ENCODE measurements at regions not wholly inside any gene's neighbourhood (a gene's known extent, or its start where the extent isn't known, plus 50 kb on each side); places are given as distances from the start of the nearest gene placed in this dataset.
"Not testable (repeated sequence)": the region's sequence is repeated elsewhere in the genome, so short reads cannot be mapped to it uniquely, and the experiment has no call there.

DNA sequence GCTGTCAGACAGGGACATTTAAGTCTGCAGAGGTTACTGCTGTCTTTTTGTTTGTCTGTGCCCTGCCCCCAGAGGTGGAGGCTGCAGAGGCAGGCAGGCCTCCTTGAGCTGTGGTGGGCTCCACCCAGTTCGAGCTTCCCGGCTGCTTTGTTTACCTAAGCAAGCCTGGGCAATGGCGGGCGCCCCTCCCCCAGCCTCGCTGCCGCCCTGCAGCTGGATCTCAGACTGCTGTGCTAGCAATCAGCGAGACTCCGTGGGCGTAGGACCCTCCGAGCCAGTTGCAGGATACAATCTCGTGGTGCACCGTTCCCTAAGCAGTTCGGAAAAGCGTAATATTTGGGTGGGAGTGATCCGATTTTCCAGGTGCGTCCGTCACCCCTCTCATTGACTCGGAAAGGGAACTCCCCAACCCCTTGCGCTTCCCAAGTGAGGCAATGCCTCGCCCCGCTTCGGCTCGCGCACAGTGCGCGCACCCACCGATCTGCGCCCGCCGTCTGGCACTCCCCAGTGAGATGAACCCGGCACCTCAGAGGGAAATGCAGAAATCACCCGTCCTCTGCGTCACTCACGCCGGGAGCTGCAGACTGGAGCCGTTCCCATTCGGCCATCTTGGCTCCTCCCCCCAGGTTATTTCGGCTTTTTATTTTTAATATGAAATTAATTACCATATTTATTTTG, 217.8 kb upstream of the EPHA7 start:
- not testable (repeated sequence) for H3K27me3 ChIP-seq (ENCODE audit: control insufficient read depth, insufficient read depth, low read length); H3K4me3 ChIP-seq (ENCODE audit: low read length); H3K9ac ChIP-seq (ENCODE audit: low read depth, low read length); H3K4me1 ChIP-seq (ENCODE audit: control insufficient read depth, insufficient read depth, low read length); H3K36me3 ChIP-seq (ENCODE audit: insufficient read depth, low read length); H3K9me3 ChIP-seq (replicated peaks; ENCODE audit: low read length); H3K4me2 ChIP-seq (ENCODE audit: low read length)

DNA sequence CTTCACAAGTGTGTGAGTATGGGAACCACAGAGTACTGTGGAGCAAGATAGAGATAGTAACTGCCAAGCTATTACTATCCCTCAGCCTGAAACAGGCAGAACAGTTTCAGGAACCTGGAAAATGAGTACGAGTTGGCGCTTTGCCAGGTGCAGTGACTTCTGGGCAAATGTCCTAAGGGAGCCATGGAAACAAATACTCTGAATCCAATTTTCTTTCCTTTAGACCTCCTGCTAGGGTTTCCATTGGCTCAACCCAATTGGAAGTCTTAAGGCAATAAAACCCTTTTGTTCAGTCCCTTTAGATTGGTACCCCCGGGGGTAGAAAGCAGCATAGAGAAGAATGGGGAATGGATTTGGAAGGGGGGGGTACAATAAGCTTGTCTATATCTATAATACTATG, 205.0 kb upstream of the EPHA7 start:
- H3K4me1 ChIP-seq (ENCODE audit: control insufficient read depth, insufficient read depth, low read length), result no peaks in the 10 kb centered on the region
- H3K4me2 ChIP-seq (ENCODE audit: low read length), result no peak overlapping the region
- H3K9ac ChIP-seq (ENCODE audit: low read depth, low read length), result no peak overlapping the region
- no peaks in the 10 kb centered on the region for H3K36me3 ChIP-seq (ENCODE audit: insufficient read depth, low read length)
- no peaks in the 10 kb centered on the region for H3K9me3 ChIP-seq (replicated peaks; ENCODE audit: low read length)
- H3K27me3 ChIP-seq (ENCODE audit: control insufficient read depth, insufficient read depth, low read length), result no peaks in the 10 kb centered on the region
- no peak overlapping the region for H3K4me3 ChIP-seq (ENCODE audit: low read length)

DNA sequence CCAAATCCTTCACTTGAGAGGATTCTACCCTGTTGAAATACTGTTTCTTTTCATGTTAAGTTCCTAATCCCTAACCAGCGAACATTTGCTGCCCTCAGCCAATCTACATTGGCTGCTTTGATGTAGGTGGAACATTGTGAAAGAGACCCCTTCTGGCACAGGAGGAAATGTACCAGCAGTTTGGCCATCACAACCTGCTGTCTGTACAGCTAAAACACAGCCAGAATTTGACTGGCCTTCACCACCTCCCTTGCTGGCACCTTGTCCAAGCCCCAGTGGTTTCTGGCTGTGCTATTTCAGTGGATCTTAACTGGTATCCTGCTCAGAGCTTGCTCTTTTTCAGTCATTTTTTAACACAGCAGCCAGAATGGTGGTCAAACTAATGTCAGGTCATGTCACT, 202.1 kb upstream of the EPHA7 start:
- Histone ChIP-seq H3K27me3 (ENCODE audit: control insufficient read depth, insufficient read depth, low read length) (no peaks in the 10 kb centered on the region), H3K9ac (ENCODE audit: low read depth, low read length) (no peak overlapping the region), H3K36me3 (ENCODE audit: insufficient read depth, low read length) (no peaks in the 10 kb centered on the region), H3K4me2 (ENCODE audit: low read length) (no peak overlapping the region), H3K4me1 (ENCODE audit: control insufficient read depth, insufficient read depth, low read length) (no peaks in the 10 kb centered on the region), H3K9me3 (replicated peaks; ENCODE audit: low read length) (no peaks in the 10 kb centered on the region), H3K4me3 (ENCODE audit: low read length) (no peak overlapping the region)

DNA sequence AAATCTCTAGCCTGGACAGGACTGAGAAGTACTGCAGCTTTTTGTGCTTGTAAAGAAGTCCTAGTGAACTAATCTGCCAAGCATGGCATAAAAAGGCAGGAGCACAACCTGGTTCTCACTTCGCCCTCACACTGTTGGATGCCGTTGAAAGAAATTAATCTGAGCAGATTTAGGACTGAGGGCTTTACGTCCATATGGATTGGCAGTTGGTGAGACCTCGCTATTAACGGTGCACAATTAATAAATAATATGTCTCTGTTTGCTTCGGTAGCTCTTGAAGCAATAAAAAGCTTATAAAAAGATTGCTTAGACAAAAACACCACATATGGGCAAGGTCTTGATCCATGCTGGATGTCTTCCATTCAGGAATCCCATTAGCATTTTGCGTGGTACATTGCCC, 185.6 kb upstream of the EPHA7 start:
- Histone ChIP-seq H3K9ac (ENCODE audit: low read depth, low read length) (no peak overlapping the region), H3K27me3 (ENCODE audit: control insufficient read depth, insufficient read depth, low read length) (no peaks in the 10 kb centered on the region), H3K36me3 (ENCODE audit: insufficient read depth, low read length) (no peaks in the 10 kb centered on the region), H3K9me3 (replicated peaks; ENCODE audit: low read length) (no peaks in the 10 kb centered on the region), H3K4me1 (ENCODE audit: control insufficient read depth, insufficient read depth, low read length) (no peaks in the 10 kb centered on the region), H3K4me2 (ENCODE audit: low read length) (no peak overlapping the region), H3K4me3 (ENCODE audit: low read length) (no peak overlapping the region)

DNA sequence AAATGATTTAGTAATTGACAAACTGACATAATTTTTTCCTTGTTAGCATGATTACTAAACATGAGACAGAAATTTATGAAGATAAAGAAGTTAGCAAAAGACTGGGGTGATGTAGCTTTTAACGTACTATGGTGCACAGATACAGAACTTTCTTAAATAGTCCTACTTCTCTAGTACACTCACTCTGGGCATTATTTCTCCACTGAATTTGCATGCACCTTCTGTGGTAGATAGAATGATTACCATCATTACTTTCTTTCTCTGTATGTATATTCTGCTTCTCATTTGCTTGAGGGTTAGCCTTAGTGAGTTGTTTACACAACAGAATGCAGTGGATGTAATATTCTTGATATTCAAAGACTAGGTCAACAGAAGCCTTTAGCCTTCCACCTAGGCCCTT, 173.1 kb upstream of the EPHA7 start:
- Histone ChIP-seq H3K27me3 (ENCODE audit: control insufficient read depth, insufficient read depth, low read length) (no peaks in the 10 kb centered on the region), H3K36me3 (ENCODE audit: insufficient read depth, low read length) (no peaks in the 10 kb centered on the region), H3K4me1 (ENCODE audit: control insufficient read depth, insufficient read depth, low read length) (no peaks in the 10 kb centered on the region), H3K9me3 (replicated peaks; ENCODE audit: low read length) (no peaks in the 10 kb centered on the region), H3K4me3 (ENCODE audit: low read length) (no peak overlapping the region), H3K4me2 (ENCODE audit: low read length) (no peak overlapping the region), H3K9ac (ENCODE audit: low read depth, low read length) (no peak overlapping the region)

DNA sequence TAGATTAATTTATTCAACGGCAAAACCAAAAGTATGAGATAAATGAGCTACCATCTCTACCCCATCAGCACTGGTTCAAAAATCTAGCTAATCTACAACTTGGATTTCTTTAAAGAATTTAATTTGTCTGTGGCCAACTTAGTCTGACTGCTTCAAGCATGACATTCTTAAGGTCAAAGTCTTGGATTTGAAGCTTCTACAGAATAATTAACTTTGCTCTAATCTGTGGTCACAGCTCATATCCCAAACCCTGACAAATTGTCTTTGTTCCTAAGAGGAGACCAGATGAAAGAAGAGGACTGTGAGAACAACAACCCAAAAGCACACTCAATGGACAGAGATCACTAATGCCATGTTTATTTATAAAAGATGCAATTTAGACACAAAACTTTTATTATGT, 166.9 kb upstream of the EPHA7 start:
- H3K9ac ChIP-seq (ENCODE audit: low read depth, low read length), result no peak overlapping the region
- H3K4me3 ChIP-seq (ENCODE audit: low read length), result no peak overlapping the region
- H3K4me1 ChIP-seq (ENCODE audit: control insufficient read depth, insufficient read depth, low read length), result no peaks in the 10 kb centered on the region
- no peaks in the 10 kb centered on the region for H3K9me3 ChIP-seq (replicated peaks; ENCODE audit: low read length)
- H3K36me3 ChIP-seq (ENCODE audit: insufficient read depth, low read length), result no peaks in the 10 kb centered on the region
- no peaks in the 10 kb centered on the region for H3K27me3 ChIP-seq (ENCODE audit: control insufficient read depth, insufficient read depth, low read length)
- no peak overlapping the region for H3K4me2 ChIP-seq (ENCODE audit: low read length)

DNA sequence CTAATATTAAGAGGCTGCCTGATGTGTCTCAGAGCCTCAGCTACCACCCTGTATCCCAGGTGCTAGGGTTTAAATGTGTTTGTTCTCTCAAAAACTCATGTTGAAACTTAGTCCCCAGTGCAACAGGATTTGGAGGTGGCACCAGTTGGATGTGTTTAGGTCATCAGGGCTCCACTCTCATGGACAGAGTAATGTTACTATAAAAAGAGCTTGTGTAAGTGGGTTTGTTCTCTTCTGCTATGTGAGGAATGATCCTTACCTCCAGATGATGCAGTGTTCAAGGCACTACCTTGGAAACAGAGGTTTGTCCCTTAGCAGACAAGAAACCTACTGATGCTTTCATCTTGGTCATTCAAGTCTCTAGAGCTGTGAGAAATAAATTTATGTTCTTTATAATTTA, 164.9 kb upstream of the EPHA7 start:
- Histone ChIP-seq H3K4me1 (ENCODE audit: control insufficient read depth, insufficient read depth, low read length) (peaks cover 8% of the 10 kb centered on the region), H3K9me3 (replicated peaks; ENCODE audit: low read length) (no peaks in the 10 kb centered on the region), H3K27me3 (ENCODE audit: control insufficient read depth, insufficient read depth, low read length) (no peaks in the 10 kb centered on the region), H3K9ac (ENCODE audit: low read depth, low read length) (no peak overlapping the region), H3K4me2 (ENCODE audit: low read length) (no peak overlapping the region), H3K36me3 (ENCODE audit: insufficient read depth, low read length) (no peaks in the 10 kb centered on the region), H3K4me3 (ENCODE audit: low read length) (no peak overlapping the region)

DNA sequence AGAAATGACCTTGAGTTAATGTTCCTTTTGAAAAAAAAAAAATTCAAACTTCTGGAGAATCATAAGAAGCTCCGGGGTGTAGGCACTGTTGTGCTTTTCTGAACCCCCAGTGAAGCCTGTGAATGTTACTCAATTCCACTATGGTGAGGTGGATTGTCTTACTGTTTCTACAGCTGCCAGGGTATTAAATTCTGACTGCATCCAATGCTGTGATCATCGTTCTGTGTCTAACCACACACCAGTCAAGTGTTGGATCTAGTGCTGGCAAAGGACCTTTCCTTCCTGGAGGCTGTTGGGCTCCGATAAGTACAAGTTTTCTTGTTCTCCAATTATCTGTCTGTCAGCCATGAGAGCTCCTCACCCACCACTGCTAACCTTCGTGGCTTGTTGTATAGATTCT, 162.0 kb upstream of the EPHA7 start:
- Histone ChIP-seq H3K9me3 (replicated peaks; ENCODE audit: low read length) (no peaks in the 10 kb centered on the region), H3K4me2 (ENCODE audit: low read length) (no peak overlapping the region), H3K27me3 (ENCODE audit: control insufficient read depth, insufficient read depth, low read length) (no peaks in the 10 kb centered on the region), H3K9ac (ENCODE audit: low read depth, low read length) (no peak overlapping the region), H3K4me1 (ENCODE audit: control insufficient read depth, insufficient read depth, low read length) (peaks cover 8% of the 10 kb centered on the region), H3K4me3 (ENCODE audit: low read length) (no peak overlapping the region), H3K36me3 (ENCODE audit: insufficient read depth, low read length) (no peaks in the 10 kb centered on the region)

DNA sequence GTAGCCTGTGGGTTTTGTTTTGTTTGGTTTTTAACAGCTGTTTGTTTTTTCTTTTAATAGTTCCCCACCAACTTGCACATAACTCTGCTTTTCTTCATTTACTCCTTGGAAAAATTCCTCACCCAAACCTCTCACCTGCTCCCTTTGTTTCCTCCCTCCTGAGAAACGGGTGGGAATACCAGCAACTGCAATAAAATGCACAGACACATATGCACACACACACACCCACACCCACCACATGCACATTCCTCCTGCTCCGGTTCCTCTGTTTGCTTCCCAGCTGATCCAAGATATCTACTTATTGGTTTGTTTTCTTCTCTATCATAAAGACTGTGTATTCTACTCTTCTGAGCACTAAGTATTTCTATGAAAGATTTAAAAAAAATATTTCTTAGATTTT, 161.1 kb upstream of the EPHA7 start:
- no peaks in the 10 kb centered on the region for H3K27me3 ChIP-seq (ENCODE audit: control insufficient read depth, insufficient read depth, low read length)
- H3K9me3 ChIP-seq (replicated peaks; ENCODE audit: low read length), result no peaks in the 10 kb centered on the region

DNA sequence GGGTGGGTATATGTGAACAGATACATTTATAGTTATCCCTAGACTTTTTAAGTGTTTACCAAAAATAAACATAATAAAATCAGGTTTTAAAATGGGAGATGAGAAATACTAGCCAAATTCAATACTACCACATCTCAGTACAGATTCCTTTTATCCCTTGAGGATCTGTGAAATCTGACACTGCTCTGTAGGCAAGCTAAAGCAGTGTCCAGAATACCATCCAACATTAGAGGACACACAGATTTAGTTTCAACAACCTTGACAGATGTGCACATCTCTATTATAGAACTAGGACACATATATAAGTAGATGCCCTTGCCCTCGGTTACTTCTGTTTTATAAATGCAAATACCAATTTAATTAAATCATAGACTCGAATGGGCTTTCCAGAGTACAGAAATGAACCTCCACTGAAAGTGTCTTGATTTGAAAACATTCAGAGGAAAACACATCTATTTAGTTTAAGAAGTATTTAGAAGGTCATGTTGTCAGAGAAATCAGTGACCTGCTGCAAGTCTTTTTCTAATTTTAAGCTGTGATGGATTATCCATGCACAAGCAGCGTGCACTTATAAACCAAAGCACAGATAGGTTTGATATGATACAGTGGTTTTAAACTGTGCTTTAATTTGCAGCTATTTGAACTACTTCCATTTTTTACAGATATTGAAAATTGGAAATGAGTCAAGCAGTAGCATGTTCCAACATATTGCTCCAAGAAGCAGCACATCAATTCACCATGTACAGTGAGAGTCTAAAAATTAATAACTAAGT, 156.3 kb upstream of the EPHA7 start:
- Histone ChIP-seq H3K27me3 (ENCODE audit: control insufficient read depth, insufficient read depth, low read length) (no peaks in the 10 kb centered on the region), H3K4me3 (ENCODE audit: low read length) (no peak overlapping the region), H3K9ac (ENCODE audit: low read depth, low read length) (no peak overlapping the region), H3K9me3 (replicated peaks; ENCODE audit: low read length) (no peaks in the 10 kb centered on the region), H3K4me1 (ENCODE audit: control insufficient read depth, insufficient read depth, low read length) (peaks cover 4% of the 10 kb centered on the region), H3K4me2 (ENCODE audit: low read length) (no peak overlapping the region), H3K36me3 (ENCODE audit: insufficient read depth, low read length) (no peaks in the 10 kb centered on the region)

More for the DNA sequence above, 161.1 kb upstream of the EPHA7 start:
- no peak overlapping the region for H3K9ac ChIP-seq (ENCODE audit: low read depth, low read length)
- no peak overlapping the region for H3K4me2 ChIP-seq (ENCODE audit: low read length)
- peaks cover 8% of the 10 kb centered on the region for H3K4me1 ChIP-seq (ENCODE audit: control insufficient read depth, insufficient read depth, low read length)
- no peak overlapping the region for H3K4me3 ChIP-seq (ENCODE audit: low read length)
- H3K36me3 ChIP-seq (ENCODE audit: insufficient read depth, low read length), result no peaks in the 10 kb centered on the region

DNA sequence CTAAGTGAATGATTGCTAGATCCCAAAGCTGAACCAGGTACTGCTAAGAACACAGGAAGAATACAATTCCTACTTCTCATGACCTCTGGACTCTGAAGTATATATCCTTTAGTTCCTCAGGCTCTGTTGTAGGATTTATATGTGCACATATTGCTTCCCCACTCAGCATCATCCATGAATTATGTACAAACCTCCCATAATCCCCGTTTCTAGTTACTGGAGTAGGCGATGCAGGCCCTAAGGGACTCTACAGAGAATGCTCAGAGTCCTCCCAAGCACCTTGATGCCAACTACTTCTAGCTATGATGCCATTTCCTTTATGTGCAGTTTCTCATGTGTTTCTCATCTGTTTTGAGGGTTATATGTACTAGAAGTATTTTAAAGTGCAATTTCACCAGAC, 154.9 kb upstream of the EPHA7 start:
- H3K36me3 ChIP-seq (ENCODE audit: insufficient read depth, low read length), result no peaks in the 10 kb centered on the region
- H3K27me3 ChIP-seq (ENCODE audit: control insufficient read depth, insufficient read depth, low read length), result no peaks in the 10 kb centered on the region
- H3K9ac ChIP-seq (ENCODE audit: low read depth, low read length), result no peak overlapping the region
- H3K4me3 ChIP-seq (ENCODE audit: low read length), result no peak overlapping the region
- H3K4me1 ChIP-seq (ENCODE audit: control insufficient read depth, insufficient read depth, low read length), result no peaks in the 10 kb centered on the region
- no peaks in the 10 kb centered on the region for H3K9me3 ChIP-seq (replicated peaks; ENCODE audit: low read length)
- H3K4me2 ChIP-seq (ENCODE audit: low read length), result no peak overlapping the region

DNA sequence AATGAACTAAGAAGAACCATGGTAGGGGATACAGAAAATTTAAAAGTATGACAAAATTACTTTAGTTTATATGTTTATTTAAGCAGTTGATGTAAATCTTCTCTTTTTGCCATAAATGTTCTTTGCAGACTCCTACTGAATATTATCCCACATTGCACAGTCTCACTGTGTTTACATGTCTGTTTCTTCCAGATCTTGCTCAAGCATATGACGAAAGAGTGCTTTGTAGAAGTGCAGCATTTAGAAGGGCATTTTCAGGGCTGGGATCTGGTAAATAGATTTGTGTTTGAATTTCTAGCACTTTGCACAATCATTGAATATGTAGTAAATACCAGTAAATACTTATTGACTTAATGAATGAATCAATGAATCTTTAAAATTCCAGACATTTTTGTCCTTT, 152.0 kb upstream of the EPHA7 start:
- H3K36me3 ChIP-seq (ENCODE audit: insufficient read depth, low read length), result no peaks in the 10 kb centered on the region
- no peaks in the 10 kb centered on the region for H3K27me3 ChIP-seq (ENCODE audit: control insufficient read depth, insufficient read depth, low read length)
- no peak overlapping the region for H3K4me2 ChIP-seq (ENCODE audit: low read length)
- no peaks in the 10 kb centered on the region for H3K9me3 ChIP-seq (replicated peaks; ENCODE audit: low read length)
- no peaks in the 10 kb centered on the region for H3K4me1 ChIP-seq (ENCODE audit: control insufficient read depth, insufficient read depth, low read length)
- H3K4me3 ChIP-seq (ENCODE audit: low read length), result no peak overlapping the region
- H3K9ac ChIP-seq (ENCODE audit: low read depth, low read length), result no peak overlapping the region

All from skeletal muscle satellite cell (primary cell).